ENCODE measurements at regions not wholly inside any gene's neighbourhood (a gene's known extent, or its start where the extent isn't known, plus 50 kb on each side); places are given as distances from the start of the nearest gene placed in this dataset.
"Not testable (repeated sequence)": the region's sequence is repeated elsewhere in the genome, so short reads cannot be mapped to it uniquely, and the experiment has no call there.

- no peak for DNase-seq
These were observed 484.7 kb downstream of the DACH1 start for GRCh38 chr13:71382285-71382684.

GRCh38 chr13:71380191-71380590 lies 486.8 kb downstream of the DACH1 start:
- no peak for DNase-seq

DNA sequence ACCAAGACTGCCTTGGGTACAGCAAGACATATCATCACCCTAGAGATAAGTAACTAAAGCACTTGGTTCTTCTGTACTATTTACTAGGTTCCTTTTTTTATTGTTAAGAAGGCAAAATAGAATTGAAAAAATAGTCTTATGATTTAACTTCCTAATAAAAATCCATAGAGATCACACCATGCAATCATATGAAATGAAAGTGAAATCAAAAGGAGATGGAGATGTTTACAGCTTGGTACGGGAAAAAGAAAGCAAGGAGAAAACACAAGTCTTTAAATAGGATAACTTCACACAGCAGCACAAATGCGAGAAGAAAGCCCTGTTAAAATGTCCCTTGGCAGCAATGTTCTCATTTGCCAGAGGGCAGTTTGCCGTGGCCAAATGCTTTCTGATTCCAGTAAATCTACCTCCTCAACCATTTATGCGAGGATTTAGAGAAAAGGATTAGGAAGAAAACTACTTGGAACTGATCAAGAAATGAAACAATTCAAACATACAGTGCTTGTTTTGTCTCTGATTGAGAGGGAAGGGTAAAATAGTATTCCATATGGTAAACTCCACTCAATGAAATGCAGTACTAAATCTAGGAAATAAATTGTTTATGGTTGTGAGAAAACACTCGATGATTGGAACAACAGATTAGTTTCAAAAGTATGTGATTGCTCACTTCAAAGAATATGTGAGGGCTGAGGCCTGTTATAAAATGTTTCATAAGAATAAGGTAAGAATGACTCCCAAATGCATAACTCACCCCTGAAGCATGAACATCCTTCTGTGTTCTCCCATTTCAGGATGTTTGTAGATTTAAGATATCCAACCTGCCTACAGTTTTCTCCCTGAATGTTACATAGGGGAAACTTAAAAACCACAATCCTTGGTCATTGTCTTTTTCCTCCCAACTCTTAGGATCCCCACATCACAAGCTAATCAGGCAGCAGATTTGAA lies 487.8 kb downstream of the DACH1 start:
- DNase-seq: no peak

DNA sequence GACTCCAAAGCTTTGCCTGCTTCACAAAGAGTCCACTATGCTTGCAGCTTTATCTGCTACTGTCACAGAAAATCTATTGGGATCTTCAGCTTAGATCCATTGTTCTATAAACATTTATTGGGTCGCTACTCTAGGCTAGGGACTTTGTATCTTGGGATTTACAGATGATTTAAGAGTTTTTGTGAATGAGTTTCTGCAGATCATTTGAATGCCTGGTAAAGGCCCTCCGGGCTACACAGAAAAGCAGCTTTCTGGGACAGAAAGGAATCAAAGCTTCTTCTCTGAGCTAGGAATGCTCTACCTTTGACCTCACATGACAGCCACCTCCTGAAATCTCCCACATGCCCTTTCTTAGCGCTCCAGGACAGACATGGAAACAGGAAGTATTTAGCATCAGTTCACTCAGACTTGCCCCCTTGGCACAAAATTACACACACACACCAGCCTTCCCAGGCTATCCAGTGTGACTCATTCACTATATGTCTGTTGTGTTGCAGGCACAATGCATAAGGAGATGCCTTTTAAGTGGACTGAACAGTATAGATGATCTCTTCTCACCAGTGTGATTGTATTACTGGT lies 492.4 kb downstream of the DACH1 start:
- no peak for DNase-seq

DNA sequence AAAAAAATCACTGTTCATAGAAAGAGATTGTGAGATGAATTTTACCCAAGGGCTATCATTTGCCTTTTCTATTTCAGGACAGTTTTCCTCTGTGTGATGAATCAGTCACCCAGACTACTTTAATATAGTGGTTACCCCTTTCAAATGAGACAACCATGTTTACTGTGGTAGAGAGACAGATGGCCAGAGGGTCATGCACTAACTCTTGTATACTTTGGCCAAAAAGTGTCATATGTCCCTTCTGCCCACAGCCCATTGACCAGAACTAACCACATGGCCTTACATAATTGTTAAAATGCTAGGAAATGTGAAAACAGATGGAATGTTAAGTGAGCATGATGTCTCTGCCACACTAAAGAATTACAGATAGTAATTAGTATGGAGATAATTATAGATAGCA lies 498.7 kb downstream of the DACH1 start:
- no peak for DNase-seq

- no peak for DNase-seq
These were observed 507.0 kb downstream of the DACH1 start for GRCh38 chr13:71360041-71360440.

GRCh38 chr13:71359641-71360040 lies 507.4 kb downstream of the DACH1 start:
- DNase-seq: no peak

DNA sequence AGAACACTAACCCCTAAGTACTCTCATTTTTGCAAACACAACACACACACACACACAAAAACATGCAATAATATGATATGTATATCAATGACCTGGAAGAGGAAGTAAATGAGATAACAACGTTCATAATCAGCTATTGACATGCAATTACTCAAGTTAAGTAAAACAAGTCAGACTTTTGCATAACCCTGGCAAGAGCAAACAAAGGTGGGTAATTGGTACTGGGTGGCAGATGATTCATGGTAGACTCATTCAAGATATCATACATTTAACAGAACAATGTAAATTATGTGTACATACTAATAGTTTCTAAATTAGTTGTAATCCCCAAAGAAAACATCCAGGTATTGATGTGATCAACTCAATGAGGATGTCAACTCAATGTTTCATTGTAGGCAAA lies 508.8 kb downstream of the DACH1 start:
- DNase-seq: no peak

- peak; percentile 13 for DNase-seq
These were observed 512.0 kb downstream of the DACH1 start for GRCh38 chr13:71355010-71355409.

DNA sequence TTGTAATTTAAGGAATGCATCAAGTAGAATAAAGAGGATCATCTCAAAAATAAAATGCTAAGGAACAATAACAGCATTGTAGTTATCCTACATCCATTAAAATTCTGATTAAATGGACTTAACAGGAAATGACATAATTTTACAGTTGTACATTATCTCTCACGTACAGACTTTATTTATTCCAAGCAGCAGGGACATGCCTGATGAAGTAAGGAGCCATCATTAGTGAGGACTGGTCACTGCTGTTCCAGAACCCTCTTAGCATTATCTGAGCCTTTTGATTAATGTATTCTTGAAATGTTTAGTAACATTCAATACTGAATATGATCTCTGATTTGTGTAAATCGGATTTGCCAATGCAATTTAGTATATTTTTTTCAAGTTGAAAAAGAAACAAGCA lies 516.1 kb downstream of the DACH1 start:
- DNase-seq: no peak

- not testable (repeated sequence) for DNase-seq
These were observed 521.1 kb downstream of the DACH1 start for GRCh38 chr13:71345856-71346255.

DNA sequence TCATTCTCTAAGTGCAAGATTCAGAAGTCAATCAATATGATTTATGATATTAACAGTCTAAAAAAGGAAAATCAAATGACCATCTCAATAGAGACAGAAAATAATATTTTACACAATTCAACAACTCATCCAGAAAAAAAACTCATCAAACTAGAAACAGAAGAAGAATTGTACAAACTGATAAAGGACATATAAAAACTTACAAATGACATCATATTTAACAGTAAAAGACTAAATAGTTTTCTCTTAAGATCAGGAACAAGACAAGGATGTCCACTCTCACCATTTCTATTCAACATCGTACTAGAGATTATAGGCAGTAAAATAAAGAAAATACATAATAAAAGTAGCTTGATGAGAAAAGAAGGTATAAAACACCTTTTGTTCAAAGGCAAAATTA lies 527.3 kb downstream of the DACH1 start:
- no peak for DNase-seq

DNA sequence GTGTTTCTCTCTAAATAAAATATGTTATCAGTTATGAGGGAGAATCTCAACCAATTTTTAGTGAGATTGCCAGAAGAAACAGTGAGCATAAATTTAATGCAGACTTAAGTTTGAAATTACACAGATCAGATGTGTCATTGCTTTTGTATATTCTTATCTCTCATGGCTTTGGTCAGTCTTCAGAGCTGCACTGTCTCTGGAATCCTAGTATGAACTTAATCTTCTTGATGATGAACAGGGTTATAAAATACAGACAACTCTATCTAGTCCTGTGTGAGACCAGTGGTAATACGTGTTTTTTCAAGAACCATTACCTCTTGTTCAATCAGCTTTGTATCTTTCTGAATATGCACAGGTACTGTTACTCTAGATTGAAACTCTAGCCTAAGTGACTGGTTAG lies 528.0 kb downstream of the DACH1 start:
- DNase-seq: peak; percentile 20

DNA sequence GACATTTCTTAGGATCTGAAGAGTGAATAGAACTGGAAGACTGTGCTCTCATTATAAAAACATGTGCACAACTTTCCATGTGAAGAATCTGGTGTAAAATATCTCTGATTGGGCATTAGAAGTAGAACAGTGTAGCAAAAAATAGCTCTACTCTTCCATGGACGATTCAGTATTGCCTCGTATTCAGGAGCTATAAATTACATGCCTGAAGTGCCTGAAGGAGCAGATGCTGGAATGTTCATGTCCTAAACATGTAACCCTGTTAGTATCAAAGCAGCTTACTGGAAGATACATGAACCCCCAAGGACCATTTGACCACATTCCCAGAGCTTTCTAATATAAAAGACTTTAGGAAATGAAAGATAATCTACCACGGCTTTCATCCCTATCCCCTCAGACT lies 528.9 kb downstream of the DACH1 start:
- DNase-seq: peak; percentile 95

GRCh38 chr13:71327266-71327665 lies 539.7 kb downstream of the DACH1 start:
- DNase-seq: no peak

- DNase-seq: no peak
These were observed 541.4 kb downstream of the DACH1 start for GRCh38 chr13:71325556-71325955.

DNA sequence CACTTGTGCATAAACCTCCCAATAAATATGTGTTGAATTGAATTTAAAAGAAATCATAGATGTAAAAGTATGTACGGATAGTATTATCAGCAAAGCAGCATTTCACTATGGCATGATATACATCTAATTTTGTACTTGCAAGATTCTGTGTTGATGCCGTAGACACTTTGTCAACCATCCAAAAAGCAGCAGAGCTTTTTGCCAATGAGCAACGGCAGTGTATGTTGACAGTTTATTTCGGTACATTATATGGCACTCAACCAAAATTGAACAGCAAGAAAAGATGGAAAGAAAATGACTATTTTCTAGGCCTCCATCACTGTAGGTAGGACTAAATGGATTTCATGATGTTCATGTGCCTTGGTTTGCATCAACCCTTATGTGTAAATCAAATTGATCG lies 543.7 kb downstream of the DACH1 start:
- DNase-seq: no peak

GRCh38 chr13:71320452-71320851 lies 546.6 kb downstream of the DACH1 start:
- peak; percentile 76 for DNase-seq

DNA sequence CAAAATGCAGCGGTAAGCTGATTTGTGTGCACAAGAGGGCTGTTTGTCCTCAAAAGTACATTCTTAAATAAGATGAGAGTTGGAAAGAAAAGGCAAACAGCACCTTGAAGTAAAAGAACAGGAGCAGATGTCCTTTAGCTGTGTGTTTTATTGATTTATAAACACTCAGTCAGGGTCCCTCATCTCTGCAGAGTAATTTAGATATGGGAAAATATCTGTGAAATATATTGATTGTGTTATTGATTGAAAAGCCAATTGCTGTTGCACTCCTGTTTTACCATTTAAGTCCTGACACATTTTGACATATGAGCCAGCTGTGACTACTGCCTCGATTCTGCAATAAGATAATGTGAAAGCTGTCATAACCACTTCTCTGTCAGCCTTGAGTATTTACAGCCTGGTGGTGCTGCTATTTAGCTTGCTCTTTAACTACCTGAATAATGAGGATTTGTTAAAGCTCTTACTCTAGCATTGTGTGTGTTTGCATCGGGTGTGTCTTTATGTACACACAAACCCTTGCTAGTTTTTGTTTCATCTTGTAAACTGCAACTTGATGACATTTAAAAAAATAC lies 550.1 kb downstream of the DACH1 start:
- peak; percentile 47 for DNase-seq

DNA sequence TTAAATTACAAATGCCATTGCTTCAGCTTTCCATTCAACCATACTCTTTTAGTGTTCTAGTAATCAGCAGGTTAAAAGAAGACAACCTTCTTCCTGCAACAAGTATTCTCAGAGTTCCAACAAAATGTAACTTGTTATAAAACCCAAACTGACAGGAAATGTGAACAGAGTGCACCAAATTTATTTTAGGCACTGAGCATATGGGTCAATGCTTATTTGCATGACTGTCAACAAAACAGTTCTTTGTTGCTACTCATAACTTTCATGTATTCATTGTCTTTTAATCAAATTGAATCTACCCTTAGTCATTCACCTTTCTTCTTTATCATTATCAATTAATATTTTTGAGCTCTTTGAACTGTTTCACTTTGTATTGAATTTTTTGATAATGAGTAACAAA lies 554.1 kb downstream of the DACH1 start:
- DNase-seq: no peak

- DNase-seq: no peak
These were observed 557.1 kb downstream of the DACH1 start for GRCh38 chr13:71309905-71310304.

DNA sequence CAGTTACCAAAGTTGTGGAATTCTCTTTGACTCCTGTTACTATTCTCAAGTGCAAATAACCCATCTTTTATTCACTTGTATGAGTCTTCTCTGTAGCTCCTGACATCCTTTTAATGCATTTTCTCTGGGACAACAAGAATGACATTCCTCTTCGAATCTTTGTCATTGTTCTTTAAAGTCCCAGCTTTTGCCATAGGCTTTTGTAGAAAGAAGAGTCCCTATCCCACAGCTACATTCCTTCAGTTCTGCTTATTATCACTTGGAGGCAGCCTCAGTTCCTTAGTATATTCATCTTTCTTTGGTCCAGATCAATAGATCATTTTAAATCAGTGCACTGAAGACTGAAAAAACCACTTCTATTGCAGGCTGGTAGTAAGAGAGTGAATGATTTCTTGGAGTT lies 560.2 kb downstream of the DACH1 start:
- no peak for DNase-seq

GRCh38 chr13:71304861-71305260 lies 562.1 kb downstream of the DACH1 start:
- DNase-seq: no peak

DNA sequence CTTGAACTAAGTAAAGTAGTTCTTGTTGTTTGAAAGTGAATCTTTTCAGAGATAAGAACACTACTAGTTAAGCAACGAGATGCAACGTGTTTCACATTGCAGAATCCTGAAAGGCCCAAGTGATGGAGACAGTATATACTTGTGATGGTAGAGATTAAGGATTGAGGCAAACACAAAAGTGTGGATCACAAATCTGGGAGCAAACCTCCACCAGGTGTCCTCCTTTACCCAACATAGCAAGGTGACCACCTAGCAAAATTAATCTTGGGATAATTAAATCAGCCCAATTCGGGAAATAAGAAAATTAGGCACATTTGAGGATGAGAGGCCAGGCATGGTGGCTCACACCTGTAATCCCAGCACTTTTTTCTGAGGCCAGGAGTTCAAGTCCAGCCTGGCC lies 563.9 kb downstream of the DACH1 start:
- DNase-seq: peak; percentile 54
